Aorta (tissue), 5 donors: ENCODE measurements at regions not wholly inside any gene's neighbourhood (a gene's known extent, or its start where the extent isn't known, plus 50 kb on each side); places are given as distances from the start of the nearest gene placed in this dataset.

Experiments used
- ATAC-seq: fragments of 200-7000 bp; cut with Tn5 transposase; one replicate; pipeline ENCODE4 v1.9.1; 2022; ENCODE audit warnings: moderate library complexity; ENCODE audit not compliant: low FRiP score
- DNase-seq, 2 donors: peaks; one replicate each; pipeline ENCODE4 v3.0.0-alpha.2; 2020
- H3K27ac ChIP-seq, 2 donors: one replicate each; pipeline ENCODE4 v1.5.1; 2013; ENCODE audit warnings: low read length in 2 of 2, mild to moderate bottlenecking in 2 of 2, moderate library complexity in 2 of 2, control low read depth in 1 of 2, inconsistent platforms in 1 of 2, low read depth in 1 of 2
- H3K27me3 ChIP-seq, 2 donors: one replicate each; pipeline ENCODE4 v1.6.1; 2013; ENCODE audit warnings: control low read depth in 1 of 2, low read length in 1 of 2, mild to moderate bottlenecking in 1 of 2, moderate library complexity in 1 of 2; ENCODE audit not compliant: insufficient read depth in 2 of 2, control insufficient read depth in 1 of 2
- H3K36me3 ChIP-seq, 2 donors: one replicate each; pipeline ENCODE4 v1.6.1; 2013; ENCODE audit warnings: control low read depth in 1 of 2, low read length in 1 of 2, mild to moderate bottlenecking in 1 of 2; ENCODE audit not compliant: insufficient read depth in 2 of 2, control insufficient read depth in 1 of 2
- H3K4me1 ChIP-seq, 2 donors: one replicate each; pipeline ENCODE4 v1.6.1; 2013; ENCODE audit warnings: low read length in 2 of 2, control low read depth in 1 of 2, mild to moderate bottlenecking in 1 of 2, moderate library complexity in 1 of 2; ENCODE audit not compliant: insufficient read depth in 2 of 2, control insufficient read depth in 1 of 2
- H3K4me3 ChIP-seq, 2 donors: one replicate each; pipeline ENCODE4 v1.5.1; 2013; ENCODE audit warnings: low read length in 2 of 2, control low read depth in 1 of 2, mild to moderate bottlenecking in 1 of 2
- H3K9me3 ChIP-seq: one replicate; pipeline ENCODE4 v1.6.1; 2013; ENCODE audit warnings: mild to moderate bottlenecking, low read length; ENCODE audit not compliant: control insufficient read depth
- WGBS, 2 donors: extraction: QIAGEN DNeasy Blood & Tissue Kit; methylation state at CpG; one replicate each; pipeline ENCODE4 v1.1.7; 2013; 5-methylcytosine and 5-hydroxymethylcytosine counted together
- intact Hi-C, 2 donors: fragments of 100-400 bp; cut with DNase I; formaldehyde crosslinking; loops; one replicate each; pipeline versions ENCODE4 v1.14.2 to v1.15.0; 2022
- donor health status: healthy with polysubstance abuse.
- donor health status: Bipolar disorder and iron deficiency.
- donor health status: DM: no; HTN: no; CAD: no.
- donor health status: DM: no; HTN: no; CAD: no.
- donor health status: DM: yes; HTN: yes; CAD: no.

DNA sequence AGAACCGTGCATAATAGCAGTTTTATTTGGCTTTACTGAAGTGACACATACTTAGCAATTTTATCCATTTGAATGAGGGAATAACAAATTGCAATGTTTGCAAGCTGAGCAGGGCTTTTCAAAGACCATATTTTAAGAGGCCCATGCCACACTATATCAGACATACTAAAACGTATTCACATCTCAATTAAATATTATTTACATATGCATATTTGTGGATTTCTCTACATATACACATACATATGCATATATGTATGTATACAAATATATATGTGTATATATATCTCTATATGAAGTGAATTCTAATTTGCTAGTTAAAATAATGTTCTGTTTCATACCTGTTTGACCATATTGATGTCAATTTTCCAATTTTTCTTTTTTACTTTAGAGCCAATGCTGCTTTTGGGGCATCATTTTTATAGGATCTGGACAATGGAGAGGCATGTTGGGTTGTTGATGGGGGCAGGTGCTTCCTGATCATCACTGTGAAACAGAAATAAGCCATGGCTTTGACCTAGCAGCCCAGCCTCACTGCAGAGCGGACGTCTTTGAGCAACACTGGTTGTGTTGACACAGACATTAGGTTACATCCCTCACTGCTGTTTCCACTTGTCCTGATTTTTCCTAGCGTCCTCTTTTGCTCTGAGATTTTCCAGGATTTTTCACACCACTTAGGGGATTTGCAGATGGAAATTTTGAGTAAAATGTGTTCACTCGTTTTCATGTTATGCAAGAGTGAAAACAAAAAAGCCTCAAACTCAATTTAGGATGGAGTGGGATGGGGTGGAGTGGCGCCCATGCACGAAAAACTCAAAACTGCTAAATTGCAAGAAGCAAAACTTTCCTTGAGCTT is 56.9 kb downstream of the RDH14 start:
- Histone ChIP-seq H3K9me3 (no peaks in the 10 kb centered on the region), H3K4me1 (no peaks in the 10 kb centered on the region), H3K27me3 (no peaks in the 10 kb centered on the region), H3K4me3 (no peak overlapping the region), H3K27ac (no peak overlapping the region), H3K36me3 (no peaks in the 10 kb centered on the region)
- intact Hi-C loops, result no loop called here
- WGBS, 2 donors, result 85 to 87% methylated on average over 8 of the region's 8 CpGs
- no peak for DNase-seq
- no peak for ATAC-seq

DNA sequence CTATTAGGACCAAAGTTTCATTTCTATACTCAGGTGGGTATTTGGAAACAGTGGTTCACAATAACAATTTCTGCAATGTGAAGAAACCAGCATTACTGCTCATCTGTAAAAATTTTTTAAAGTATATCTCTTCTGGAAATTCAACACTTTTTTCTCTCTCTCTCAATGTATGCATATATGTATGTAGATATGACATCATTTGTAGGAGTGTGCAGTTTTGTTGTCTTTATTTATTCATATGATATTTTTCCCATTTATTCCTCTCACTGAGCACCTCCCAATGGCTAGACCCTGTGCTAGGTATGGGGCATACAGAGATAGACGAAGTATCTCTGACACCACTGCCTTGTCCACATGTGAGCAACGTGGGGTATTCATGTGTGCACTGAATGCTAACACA is 58.3 kb downstream of the RDH14 start:
- no peak for ATAC-seq
- intact Hi-C loops, result no loop called here
- Histone ChIP-seq H3K9me3 (no peaks in the 10 kb centered on the region), H3K27ac (no peak overlapping the region), H3K36me3 (no peaks in the 10 kb centered on the region), H3K4me1 (no peaks in the 10 kb centered on the region), H3K27me3 (no peaks in the 10 kb centered on the region), H3K4me3 (no peak overlapping the region)
- no peak for DNase-seq
- WGBS, 2 donors, result 89% methylated on average over 2 of the region's 2 CpGs

DNA sequence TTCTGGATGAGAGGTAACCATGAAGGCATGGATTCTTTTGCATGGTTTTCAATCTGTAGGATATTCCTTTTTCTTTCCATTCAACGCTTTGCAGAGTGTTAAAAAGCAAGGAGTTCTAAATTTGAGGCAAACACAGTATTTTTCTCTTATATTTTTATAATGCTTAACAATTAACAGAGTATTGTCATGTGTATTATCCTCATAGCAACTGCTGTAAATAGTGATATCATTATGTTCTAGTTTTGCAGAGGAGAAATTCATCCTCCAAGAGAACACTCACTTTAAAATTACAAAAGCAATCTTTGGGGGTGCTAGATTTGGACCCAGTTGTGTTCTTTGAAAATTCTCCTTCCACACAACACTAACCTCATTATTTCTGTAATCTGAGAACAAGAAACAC is 58.7 kb downstream of the RDH14 start:
- no peak for DNase-seq
- H3K27me3 ChIP-seq, result no peaks in the 10 kb centered on the region
- no peaks in the 10 kb centered on the region for H3K9me3 ChIP-seq
- 95 to 97% methylated on average over 1 of the region's 1 CpG for WGBS, 2 donors
- H3K4me1 ChIP-seq, result no peaks in the 10 kb centered on the region
- H3K27ac ChIP-seq, result no peak overlapping the region
- intact Hi-C loops, result no loop called here
- no peak for ATAC-seq
- H3K4me3 ChIP-seq, result no peak overlapping the region
- H3K36me3 ChIP-seq, result no peaks in the 10 kb centered on the region

DNA sequence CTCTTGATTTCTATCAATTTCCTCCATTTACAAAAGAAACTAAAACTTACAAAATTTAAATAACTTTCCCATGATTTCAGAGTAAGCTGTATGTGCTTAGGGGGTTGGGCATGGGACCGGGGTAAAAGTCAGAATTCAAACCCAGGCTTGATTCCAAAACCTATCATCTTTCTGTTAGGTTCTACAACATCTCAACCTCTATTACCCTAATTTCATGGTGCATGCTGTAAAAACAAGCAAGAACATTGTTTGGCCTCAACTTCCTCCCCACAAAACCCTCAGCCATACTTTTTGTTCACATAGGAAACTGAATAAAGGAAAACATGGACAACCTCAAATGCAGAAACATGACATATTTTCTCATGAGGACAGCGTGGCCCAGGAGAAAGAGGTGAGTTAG is 59.3 kb downstream of the RDH14 start:
- DNase-seq (no peak), ATAC-seq (no peak)
- Histone ChIP-seq H3K4me3 (no peak overlapping the region), H3K9me3 (no peaks in the 10 kb centered on the region), H3K27me3 (no peaks in the 10 kb centered on the region), H3K4me1 (no peaks in the 10 kb centered on the region), H3K36me3 (no peaks in the 10 kb centered on the region), H3K27ac (no peak overlapping the region)
- 88 to 95% methylated on average over 2 of the region's 2 CpGs for WGBS, 2 donors
- intact Hi-C loops, result no loop called here

DNA sequence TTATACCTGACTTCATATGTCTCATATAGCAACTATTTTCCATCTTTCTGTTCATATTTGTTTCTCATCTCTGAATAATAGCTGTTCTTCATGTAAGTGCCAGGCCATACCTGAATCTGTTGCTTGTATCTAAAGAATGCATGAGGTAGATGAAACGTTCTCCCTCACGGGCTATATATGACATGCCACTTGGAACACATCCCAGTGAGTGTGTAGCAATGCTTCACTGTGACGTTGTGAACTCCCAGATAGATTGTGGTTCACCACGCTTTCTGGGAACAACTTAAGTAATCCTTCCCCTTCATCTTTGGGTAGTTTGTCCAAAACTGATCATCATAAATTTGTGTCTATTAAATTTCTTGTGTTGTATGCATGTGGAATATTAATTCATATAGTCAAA is 60.1 kb downstream of the RDH14 start:
- Histone ChIP-seq H3K4me3 (no peak overlapping the region), H3K27ac (no peak overlapping the region), H3K36me3 (no peaks in the 10 kb centered on the region), H3K27me3 (no peaks in the 10 kb centered on the region), H3K4me1 (no peaks in the 10 kb centered on the region), H3K9me3 (no peaks in the 10 kb centered on the region)
- ATAC-seq (no peak), DNase-seq (no peak)
- 54% methylated on average over 4 of the region's 4 CpGs for WGBS, 2 donors
- intact Hi-C loops, result no loop called here

DNA sequence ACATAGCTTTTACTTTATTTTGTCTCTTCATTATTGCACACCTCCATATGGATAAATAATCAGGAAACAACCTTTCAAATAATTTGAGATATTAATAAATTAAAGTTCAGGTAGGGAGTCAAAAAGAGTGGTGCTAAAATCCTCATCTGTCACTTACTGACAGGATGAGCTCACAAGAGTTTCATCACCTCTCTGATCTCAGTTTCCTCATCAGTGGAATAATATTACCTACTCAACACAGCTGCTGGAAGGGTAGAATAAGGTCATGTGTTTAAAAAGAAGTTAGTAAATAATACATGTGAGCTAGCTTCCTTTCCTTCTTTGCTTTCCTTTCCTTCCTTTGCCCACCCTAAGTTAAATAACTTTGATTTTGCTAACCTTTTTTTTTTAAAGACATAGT is 61.9 kb downstream of the RDH14 start:
- H3K4me1 ChIP-seq, result no peaks in the 10 kb centered on the region
- intact Hi-C loops, result no loop called here
- ATAC-seq (no peak), DNase-seq (no peak)
- H3K4me3 ChIP-seq, result no peak overlapping the region
- no peaks in the 10 kb centered on the region for H3K36me3 ChIP-seq
- H3K27ac ChIP-seq, result no peak overlapping the region
- H3K27me3 ChIP-seq, result no peaks in the 10 kb centered on the region
- no peaks in the 10 kb centered on the region for H3K9me3 ChIP-seq

DNA sequence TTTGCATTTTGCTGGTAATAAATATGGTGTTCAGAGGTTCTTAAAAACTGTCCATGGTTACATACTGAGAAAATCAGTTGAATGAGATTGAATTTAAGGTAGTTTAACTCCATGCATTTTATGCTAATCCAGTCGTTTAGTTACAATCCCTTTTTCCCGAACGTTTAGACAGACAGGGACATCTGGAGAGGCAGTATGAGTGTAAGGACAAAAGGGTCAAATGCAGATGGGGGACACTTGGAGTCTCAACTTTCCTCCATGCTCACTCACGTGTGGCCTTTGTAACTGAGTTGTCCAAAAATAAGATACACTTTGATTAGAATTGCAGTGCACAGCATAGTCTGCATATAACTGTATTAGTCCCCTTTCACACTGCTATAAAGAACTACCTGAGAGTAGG is 63.9 kb downstream of the RDH14 start:
- intact Hi-C loops, result no loop called here

DNA sequence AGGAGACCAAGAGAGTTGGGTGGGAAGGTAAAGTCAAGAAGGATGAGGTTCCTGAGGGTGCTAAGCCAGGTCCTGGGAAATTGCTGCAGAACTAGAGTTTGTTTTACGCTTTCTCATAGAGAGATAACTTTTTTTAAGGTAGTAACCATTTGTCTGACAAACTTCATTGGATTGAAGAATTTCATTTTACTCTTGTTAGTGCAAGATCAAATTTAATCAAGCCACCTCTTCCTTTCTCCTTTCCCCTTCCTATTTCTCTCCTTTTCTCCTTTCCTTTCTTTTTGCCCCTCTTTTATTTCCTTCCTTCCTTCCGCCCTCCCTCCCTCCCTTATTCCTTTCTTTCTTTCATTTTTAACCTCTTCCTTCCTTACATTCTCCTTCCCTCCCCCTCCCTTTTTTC is 65.4 kb downstream of the RDH14 start:
- H3K36me3 ChIP-seq, result no peaks in the 10 kb centered on the region
- H3K27me3 ChIP-seq, result no peaks in the 10 kb centered on the region
- H3K4me3 ChIP-seq, result no peak overlapping the region
- H3K9me3 ChIP-seq, result no peaks in the 10 kb centered on the region
- intact Hi-C loops, result no loop called here
- WGBS, 2 donors, result 65 to 98% methylated on average over 2 of the region's 2 CpGs
- H3K4me1 ChIP-seq, result no peaks in the 10 kb centered on the region
- ATAC-seq (no peak), DNase-seq (no peak)
- no peak overlapping the region for H3K27ac ChIP-seq

More for the DNA sequence above, 63.9 kb downstream of the RDH14 start:
- DNase-seq (no peak), ATAC-seq (no peak)
- Histone ChIP-seq H3K4me3 (no peak overlapping the region), H3K27me3 (no peaks in the 10 kb centered on the region), H3K9me3 (no peaks in the 10 kb centered on the region), H3K27ac (no peak overlapping the region), H3K36me3 (no peaks in the 10 kb centered on the region), H3K4me1 (no peaks in the 10 kb centered on the region)
- 81 to 83% methylated on average over 4 of the region's 4 CpGs for WGBS, 2 donors

DNA sequence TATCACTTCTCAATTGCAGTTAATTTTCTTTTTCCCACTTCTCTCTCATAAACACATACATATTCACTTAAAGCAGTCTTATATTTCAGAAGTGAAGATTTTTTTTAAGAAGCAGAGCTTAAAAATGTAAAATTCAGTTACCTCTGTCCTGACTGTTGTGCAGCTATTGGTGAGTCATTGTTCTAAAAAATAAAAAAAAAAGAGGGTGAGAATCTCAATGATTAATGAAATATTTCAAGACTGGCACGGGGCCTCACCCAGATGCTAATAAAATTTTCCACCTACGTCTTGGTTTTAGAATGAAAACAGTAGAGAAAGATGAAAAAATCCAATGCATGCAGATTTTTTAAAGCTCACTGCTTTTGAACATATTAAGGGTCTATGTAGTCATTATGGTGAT is 67.7 kb downstream of the RDH14 start:
- Histone ChIP-seq H3K9me3 (no peaks in the 10 kb centered on the region), H3K4me3 (no peak overlapping the region), H3K4me1 (no peaks in the 10 kb centered on the region), H3K27ac (no peak overlapping the region), H3K36me3 (no peaks in the 10 kb centered on the region), H3K27me3 (no peaks in the 10 kb centered on the region)
- intact Hi-C loops, result no loop called here
- WGBS, 2 donors, result 37 to 63% methylated on average over 2 of the region's 2 CpGs
- ATAC-seq (no peak), DNase-seq (no peak)
